Mammary epithelial cell (primary cell): ENCODE measurements at regions not wholly inside any gene's neighbourhood (a gene's known extent, or its start where the extent isn't known, plus 50 kb on each side); places are given as distances from the start of the nearest gene placed in this dataset.

ENCODE experiments used
- CTCF ChIP-seq, 2 donors: IDR thresholded peaks in 1 of 2; conservative IDR thresholded peaks in 1 of 2; 2 replicates each; pipeline ENCODE4 v1.5.1; 2011 to 2012; ENCODE audit warnings: inconsistent platforms in 2 of 2, low read length in 2 of 2, mild to moderate bottlenecking in 2 of 2, control low read depth in 1 of 2, low read depth in 1 of 2; ENCODE audit not compliant: insufficient read depth in 1 of 2; ENCODE audit errors: extremely low read depth in 1 of 2
- EZH2 ChIP-seq: IDR thresholded peaks from 2 replicates; pipeline ENCODE4 v1.6.1; 2012; ENCODE audit warnings: low read length, inconsistent platforms, borderline replicate concordance

GRCh38 chr17:14775731-14776492 lies 475.0 kb downstream of the HS3ST3B1 start:
- TF ChIP-seq CTCF (conservative IDR thresholded peaks at IDR 0.05 in 1 of 2, IDR thresholded peaks at IDR 0.05 in 1 of 2; ENCODE audit: extremely low read depth in 1 of 2, insufficient read depth in 1 of 2, low read depth in 1 of 2, low read length in 2 of 2) (no peak), EZH2 (no peak)
